Right lobe of liver (tissue), 6 donors: ENCODE measurements at regions not wholly inside any gene's neighbourhood (a gene's known extent, or its start where the extent isn't known, plus 50 kb on each side); places are given as distances from the start of the nearest gene placed in this dataset.

ENCODE experiments used
- ATAC-seq, 4 donors: fragments of 200-7000 bp; cut with Tn5 transposase; one replicate each; pipeline ENCODE4 v1.9.1; 2020; ENCODE audit warnings: mild to moderate bottlenecking in 4 of 4, moderate library complexity in 4 of 4
- DNase-seq, 3 donors: peaks; one replicate each; pipeline ENCODE4 v3.0.0-alpha.2; 2020
- H3K27ac ChIP-seq, 3 donors: fragments of 200-600 bp; one replicate each; pipeline ENCODE4 v1.8.0; 2022
- H3K27me3 ChIP-seq, 2 donors: fragments of 200-600 bp; one replicate each; pipeline ENCODE4 v1.8.0; 2022
- H3K36me3 ChIP-seq, 4 donors: fragments of 200-600 bp; sonication (generic) in 1 of 4; one replicate each; pipeline versions ENCODE4 v1.5.1 to v1.8.0; 2017 to 2022; ENCODE audit warnings: control low read depth in 1 of 4
- H3K4me1 ChIP-seq, 4 donors: fragments of 200-600 bp; sonication (generic) in 1 of 4; one replicate each; pipeline versions ENCODE4 v1.5.1 to v1.8.0; 2017 to 2022; ENCODE audit warnings: control low read depth in 1 of 4
- H3K4me3 ChIP-seq, 3 donors: fragments of 200-600 bp; one replicate each; pipeline ENCODE4 v1.8.0; 2022
- H3K9me3 ChIP-seq, 4 donors: fragments of 200-600 bp; sonication (generic) in 1 of 4; one replicate each; pipeline versions ENCODE4 v1.5.1 to v1.8.0; 2017 to 2022; ENCODE audit warnings: control low read depth in 1 of 4
- CTCF ChIP-seq, 4 donors: fragments of 200-600 bp in 3 of 4; fragments of 450-650 bp in 1 of 4; IDR thresholded peaks; one replicate each; pipeline versions ENCODE4 v1.5.1 to v1.8.0; 2016 to 2022; ENCODE audit warnings: antibody characterized with exemption in 4 of 4, mild to moderate bottlenecking in 2 of 4
- POLR2A ChIP-seq: fragments of 450-650 bp; IDR thresholded peaks from one replicate; pipeline ENCODE4 v1.6.1; 2017; ENCODE audit warnings: antibody characterized with exemption, mild to moderate bottlenecking
- WGBS: methylation state at CpG from one replicate; pipeline ENCODE4 v1.1.6; 2018; ENCODE audit warnings: low coverage, low lambda C conversion rate; ENCODE audit not compliant: insufficient coverage; ENCODE audit errors: missing lambda C conversion rate; 5-methylcytosine and 5-hydroxymethylcytosine counted together
- intact Hi-C, 2 donors: fragments of 100-400 bp; cut with DNase I; formaldehyde crosslinking; loops; one replicate each; pipeline versions ENCODE4 v1.11.2 to v1.14.1; 2022
- donor health status: DM: no; HTN: yes; CAD: no.
- donor health status: DM: no; HTN: no; CAD: no.
- donor health status: DM: no; HTN: no; CAD: no.
- donor health status: DM: no; HTN: yes; CAD: no.
- donor health status: DM: no; HTN: yes; CAD: no.

GRCh38 chr1:87402241-87403002, 73.7 kb downstream of the LMO4 start:
- no peak for DNase-seq

GRCh38 chr1:87403061-87403820, 74.6 kb downstream of the LMO4 start:
- no peak overlapping the region for H3K27ac ChIP-seq
- WGBS = 38% methylated on average over 4 of the region's 7 CpGs
- no peaks in the 10 kb centered on the region for H3K4me1 ChIP-seq
- DNase-seq (no peak), ATAC-seq (no peak)
- no peaks in the 10 kb centered on the region for H3K9me3 ChIP-seq
- no peak overlapping the region for H3K4me3 ChIP-seq
- H3K36me3 ChIP-seq = no peaks in the 10 kb centered on the region
- H3K27me3 ChIP-seq = no peaks in the 10 kb centered on the region
- TF ChIP-seq POLR2A = no peak
- TF ChIP-seq CTCF (IDR thresholded peaks at IDR 0.05) = no peak
- intact Hi-C loops = no loop called here

More at GRCh38 chr1:87402241-87403002, 73.7 kb downstream of the LMO4 start:
- intact Hi-C loops = no loop called here
- Histone ChIP-seq H3K4me1 (no peaks in the 10 kb centered on the region), H3K27me3 (no peaks in the 10 kb centered on the region), H3K36me3 (no peaks in the 10 kb centered on the region), H3K4me3 (no peak overlapping the region), H3K27ac (no peak overlapping the region), H3K9me3 (no peaks in the 10 kb centered on the region)
- WGBS = 58% methylated on average over 6 of the region's 6 CpGs
- TF ChIP-seq POLR2A (no peak), CTCF (IDR thresholded peaks at IDR 0.05) (no peak)
- ATAC-seq = no peak

- intact Hi-C loops = no loop called here
- Histone ChIP-seq H3K4me3 (no peak overlapping the region), H3K4me1 (no peaks in the 10 kb centered on the region), H3K9me3 (no peaks in the 10 kb centered on the region), H3K27ac (no peak overlapping the region), H3K36me3 (no peaks in the 10 kb centered on the region), H3K27me3 (no peaks in the 10 kb centered on the region)
- ATAC-seq = no peak
- DNase-seq = no peak
- TF ChIP-seq POLR2A = no peak
- no peak for TF ChIP-seq CTCF (IDR thresholded peaks at IDR 0.05)
- WGBS = 66% methylated on average over 3 of the region's 3 CpGs
Observed at GRCh38 chr1:87404296-87404695, 75.6 kb downstream of the LMO4 start.

GRCh38 chr1:87408665-87409248, 80.1 kb downstream of the LMO4 start:
- WGBS = 66% methylated on average over 2 of the region's 2 CpGs
- no peak for ATAC-seq

More at GRCh38 chr1:87408665-87409248, 80.1 kb downstream of the LMO4 start:
- Histone ChIP-seq H3K9me3 (no peaks in the 10 kb centered on the region), H3K27ac (no peak overlapping the region), H3K36me3 (no peaks in the 10 kb centered on the region), H3K27me3 (no peaks in the 10 kb centered on the region), H3K4me1 (no peaks in the 10 kb centered on the region), H3K4me3 (no peak overlapping the region)
- DNase-seq = no peak
- no peak for TF ChIP-seq POLR2A
- TF ChIP-seq CTCF (IDR thresholded peaks at IDR 0.05) = no peak
- intact Hi-C loops = no loop called here
